NCI-H128 (cell line): ENCODE measurements at regions not wholly inside any gene's neighbourhood (a gene's known extent, or its start where the extent isn't known, plus 50 kb on each side); places are given as distances from the start of the nearest gene placed in this dataset.
"Not testable (repeated sequence)": the region's sequence is repeated elsewhere in the genome, so short reads cannot be mapped to it uniquely, and the experiment has no call there.

Experiments
- DNase-seq: peaks from one replicate; lab custom pipeline; 2025; ENCODE audit not compliant: unreplicated experiment; lab: John Stamatoyannopoulos, UW

- DNase-seq, result no peak
Observed at GRCh38 chr20:25848222-25848621, 151.6 kb upstream of the ZNF337 start.

DNA sequence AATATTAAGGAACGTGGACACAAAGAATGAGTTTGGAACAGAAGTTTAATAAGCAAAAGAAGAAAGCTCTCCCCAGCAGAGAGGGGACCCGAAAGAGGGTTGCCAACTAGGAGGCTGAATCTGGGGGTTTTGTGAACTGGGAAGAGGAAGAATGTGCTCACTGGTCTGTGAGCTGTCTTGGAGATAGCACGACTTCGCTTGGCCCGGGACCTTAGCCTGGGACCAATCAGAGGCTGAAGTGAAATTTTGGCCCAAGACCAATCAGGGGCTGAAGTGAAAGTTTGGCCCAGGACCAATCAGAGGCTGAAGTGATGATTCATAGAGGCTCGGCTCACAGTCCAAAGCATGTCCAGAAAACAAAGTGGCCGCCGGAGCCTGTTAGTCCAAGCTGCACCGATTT, 148.0 kb upstream of the ZNF337 start:
- not testable (repeated sequence) for DNase-seq

DNA sequence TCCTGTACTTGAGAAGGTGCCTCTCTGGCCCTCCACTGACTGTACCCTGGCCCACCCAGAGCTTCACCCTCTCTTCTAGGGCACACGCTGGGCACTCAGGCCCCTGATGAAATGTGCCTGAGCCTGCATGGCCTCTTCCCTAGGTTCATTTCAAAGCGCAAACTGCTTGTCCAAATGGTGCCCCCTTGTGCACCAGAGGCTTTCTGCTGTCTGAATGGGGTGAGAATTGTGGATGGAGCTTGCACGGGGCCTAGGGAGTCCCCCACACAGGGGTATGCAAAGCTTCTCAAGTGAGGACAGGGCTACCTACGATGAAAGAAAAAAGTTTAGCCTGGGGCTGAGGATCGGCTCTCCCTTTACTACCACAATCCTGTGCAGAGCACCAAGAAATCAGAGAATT, 116.9 kb upstream of the ZNF337 start:
- not testable (repeated sequence) for DNase-seq

- DNase-seq, result not testable (repeated sequence)
Observed at GRCh38 chr20:25798174-25798993, 101.7 kb upstream of the ZNF337 start.

DNA sequence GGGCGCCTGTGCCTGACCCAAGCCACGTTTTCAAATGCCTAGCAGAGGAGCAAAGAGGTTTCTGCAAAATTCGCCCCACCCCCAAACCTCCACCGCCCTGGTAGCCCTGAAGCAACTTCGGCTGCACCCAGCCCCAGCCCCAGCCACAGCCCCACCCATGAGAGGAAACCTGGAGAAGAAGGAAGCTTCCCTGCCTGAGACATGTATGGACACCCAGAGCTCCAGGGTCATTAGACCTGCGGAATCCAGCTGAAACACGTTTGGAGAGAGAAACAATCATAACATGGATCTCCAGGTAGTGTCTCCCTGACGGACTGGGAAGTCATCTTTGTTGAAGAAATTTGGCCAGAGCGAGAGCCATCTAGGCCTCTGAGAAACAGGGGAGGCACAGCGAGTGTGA, 100.4 kb upstream of the ZNF337 start:
- not testable (repeated sequence) for DNase-seq

GRCh38 chr20:25777241-25777640, 80.6 kb upstream of the ZNF337 start:
- DNase-seq, result not testable (repeated sequence)

GRCh38 chr20:25774711-25775110, 78.1 kb upstream of the ZNF337 start:
- DNase-seq, result not testable (repeated sequence)

DNA sequence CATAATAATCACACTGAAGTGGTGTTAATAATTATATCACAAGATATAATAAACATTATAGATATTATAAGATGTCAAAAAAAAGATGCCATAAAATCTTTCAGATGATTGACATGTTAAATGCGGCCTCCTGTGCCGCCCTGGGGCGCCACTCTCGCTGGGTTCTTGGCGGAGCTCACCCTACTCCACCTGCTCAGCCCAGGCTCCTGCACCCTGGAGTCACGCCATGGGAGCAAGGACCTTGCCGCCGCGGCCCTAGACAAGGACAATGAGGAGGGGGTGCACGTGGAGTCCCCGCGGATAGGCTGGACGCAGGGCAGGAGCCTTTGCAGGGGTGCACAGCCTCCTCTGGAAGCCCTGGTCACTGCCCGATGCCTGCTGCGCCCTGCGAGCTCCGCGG, 77.5 kb upstream of the ZNF337 start:
- not testable (repeated sequence) for DNase-seq

DNA sequence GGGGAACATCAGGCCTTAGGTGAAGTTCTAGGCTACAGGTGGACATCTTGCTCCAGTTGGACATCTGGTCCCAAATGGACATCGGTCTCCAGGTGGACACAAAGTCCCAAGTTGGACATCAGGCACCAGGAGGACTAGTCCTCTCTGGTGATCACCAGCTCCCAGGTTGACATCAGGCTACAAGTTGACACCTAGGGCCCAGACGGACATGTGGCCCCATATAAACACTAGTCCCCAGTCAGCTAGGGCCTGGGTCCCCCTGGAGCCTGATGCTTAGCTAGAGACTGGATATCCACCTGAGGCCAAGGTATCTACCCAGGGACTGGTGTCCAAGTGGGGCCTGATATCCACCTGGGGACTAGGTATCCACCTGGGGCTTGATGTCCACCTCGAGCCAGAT, 75.8 kb upstream of the ZNF337 start:
- DNase-seq, result not testable (repeated sequence)

DNA sequence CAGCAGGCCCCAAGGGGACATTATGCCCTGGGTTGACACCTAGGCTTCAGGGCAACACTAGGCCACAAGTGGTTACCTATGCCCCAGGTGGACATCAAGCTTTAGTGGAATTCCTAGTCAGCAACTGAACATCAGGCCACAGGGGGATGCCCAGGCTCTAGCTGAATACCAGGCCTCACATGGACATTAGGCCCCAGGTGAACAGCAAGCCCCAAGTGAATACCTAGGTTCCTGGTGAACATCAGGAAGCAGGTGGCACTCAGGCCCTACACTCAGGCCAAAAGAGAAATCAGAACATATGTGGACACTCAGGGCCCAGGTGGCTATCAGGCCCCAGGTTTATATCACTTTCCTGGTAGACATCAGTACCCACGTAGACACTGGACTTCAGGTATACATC, 75.2 kb upstream of the ZNF337 start:
- DNase-seq, result not testable (repeated sequence)

DNA sequence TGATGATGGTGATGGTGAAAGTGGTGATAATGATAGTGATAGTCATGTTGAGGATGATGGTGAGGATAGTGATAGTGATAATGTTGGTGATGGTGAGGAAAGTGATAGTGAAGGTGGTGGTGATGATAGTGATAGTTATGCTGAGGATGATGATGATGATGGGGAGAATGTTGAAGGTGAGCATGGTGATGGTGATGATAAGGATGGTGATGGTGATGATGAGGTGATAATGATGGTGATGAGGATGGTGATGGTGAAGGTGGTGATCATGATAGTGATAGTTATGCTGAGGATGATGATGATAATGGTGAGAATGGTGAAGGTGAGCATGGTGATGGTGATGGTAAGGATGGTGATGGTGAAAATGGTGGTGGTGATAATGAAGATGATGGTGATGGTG, 64.9 kb upstream of the ZNF337 start:
- DNase-seq, result no peak

- DNase-seq, result not testable (repeated sequence)
Observed at GRCh38 chr20:25761046-25761445, 64.4 kb upstream of the ZNF337 start.

GRCh38 chr20:25750765-25751696, 54.4 kb upstream of the ZNF337 start:
- no peak for DNase-seq

DNA sequence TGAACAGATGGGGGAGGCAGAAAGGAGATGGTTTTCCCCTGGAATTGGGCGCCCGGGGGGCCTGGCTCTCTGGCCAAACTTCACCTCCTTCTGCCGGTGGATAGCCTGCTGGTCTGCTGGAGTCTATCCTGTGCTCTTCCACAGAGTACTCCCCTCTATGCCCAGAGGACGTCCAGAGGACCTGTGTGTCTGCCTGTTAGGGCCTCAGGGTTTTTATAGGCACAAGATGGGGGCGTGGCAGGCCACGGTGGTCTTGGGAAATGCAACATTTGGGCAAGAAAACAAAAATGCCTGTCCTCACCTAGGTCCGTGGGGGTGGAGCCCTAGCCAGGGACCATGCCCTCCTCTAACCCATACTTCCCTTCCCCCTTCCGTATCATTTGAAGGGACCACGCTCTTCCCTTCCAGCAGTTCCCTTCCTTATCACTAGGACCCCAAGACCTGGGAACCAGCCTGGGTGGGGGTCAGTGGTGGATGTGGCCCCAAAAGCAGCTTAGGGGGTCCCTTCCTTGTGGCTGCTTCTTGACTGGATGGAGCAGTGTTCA, 53.6 kb upstream of the ZNF337 start:
- DNase-seq, result no peak

- DNase-seq, result no peak
Observed at GRCh38 chr20:25749649-25750048, 53.0 kb upstream of the ZNF337 start.
